T follicular helper cell (primary cell): ENCODE measurements at regions not wholly inside any gene's neighbourhood (a gene's known extent, or its start where the extent isn't known, plus 50 kb on each side); places are given as distances from the start of the nearest gene placed in this dataset.

Source experiments
- DNase-seq: peaks from one replicate; pipeline ENCODE4 v3.0.0-alpha.2; 2020; ENCODE audit warnings: low read depth

DNA sequence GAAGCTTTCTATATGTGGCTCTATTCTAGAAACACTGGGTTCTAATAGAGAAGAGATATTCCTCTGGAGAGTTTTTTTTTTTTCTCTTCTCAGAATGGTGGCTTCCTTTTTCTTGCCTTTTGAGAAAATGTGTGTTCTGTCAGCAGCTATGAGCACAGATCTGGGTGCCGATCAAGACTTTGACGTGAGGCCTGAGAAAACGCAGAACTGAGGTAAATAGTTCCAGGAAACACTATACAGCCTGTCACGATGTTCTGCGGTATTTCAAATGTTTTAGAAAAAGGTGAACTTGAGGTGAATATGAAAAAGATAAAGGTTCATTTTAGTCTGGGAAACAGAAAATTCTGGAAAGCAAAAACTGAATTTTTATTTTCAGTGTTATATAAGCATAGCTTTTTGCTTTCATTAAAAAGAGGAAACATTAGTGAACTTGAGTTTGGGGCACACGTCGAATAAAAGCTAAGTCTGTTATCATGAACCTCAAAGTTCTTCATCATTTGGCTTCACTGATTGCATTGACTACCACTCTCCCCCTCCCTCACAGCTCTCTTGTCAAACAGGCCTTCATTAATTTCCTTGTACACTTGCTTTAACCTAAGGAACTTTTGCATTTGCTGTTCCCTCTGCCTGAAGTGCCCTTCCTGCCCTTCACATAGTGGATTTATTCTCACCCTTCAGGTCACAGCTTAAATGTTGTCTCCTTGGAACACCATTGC, 265.1 kb downstream of the NFKBIZ start:
- DNase-seq = peak; percentile 14

DNA sequence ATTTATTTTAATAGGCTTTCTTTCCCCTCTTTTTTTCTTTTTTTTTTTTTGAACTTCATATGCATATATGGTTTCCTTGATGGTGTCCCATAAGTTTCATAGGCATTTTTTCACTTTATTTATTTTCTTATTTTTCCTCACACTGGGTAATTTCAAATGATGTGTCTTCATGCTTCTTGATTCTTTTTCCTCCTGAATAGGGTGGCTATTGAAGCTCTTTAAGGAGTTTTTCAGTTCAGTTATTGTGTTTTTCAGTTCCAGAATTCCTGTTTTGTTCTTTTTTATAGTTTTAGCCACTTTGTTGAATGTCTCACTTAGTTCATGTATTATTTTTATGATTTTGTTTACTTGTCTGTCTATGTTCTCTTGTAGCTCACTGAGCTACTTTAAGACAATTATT, 273.2 kb downstream of the NFKBIZ start:
- no peak for DNase-seq

DNA sequence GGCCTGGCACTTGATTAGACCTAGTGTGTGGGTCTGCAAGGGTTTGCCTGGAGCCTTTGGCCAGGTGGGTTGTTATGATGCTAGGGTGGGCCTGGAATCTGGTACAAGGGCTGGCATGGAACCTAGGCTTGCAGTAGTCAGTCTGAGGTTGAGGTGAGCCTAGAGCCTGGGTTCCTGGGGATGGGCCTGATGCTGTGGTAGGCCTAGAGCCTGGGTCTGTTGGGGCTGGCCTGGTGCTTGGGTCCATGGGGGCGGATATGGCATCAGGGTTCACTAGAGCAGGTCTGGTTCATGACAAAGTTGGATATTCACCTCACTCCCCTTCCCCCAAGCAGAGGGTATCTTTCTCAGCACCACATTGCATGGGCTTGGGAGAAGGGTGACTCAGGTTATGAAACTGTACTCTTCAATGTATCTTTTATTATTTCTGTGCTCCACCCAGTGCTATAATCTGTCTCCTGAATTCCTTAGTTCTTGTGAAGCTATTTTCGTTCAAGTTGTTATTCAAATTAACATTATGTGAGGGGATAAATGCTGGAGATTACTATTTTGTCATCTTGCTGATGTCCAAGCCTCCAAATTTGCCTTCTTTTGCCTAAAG, 274.4 kb downstream of the NFKBIZ start:
- no peak for DNase-seq

DNA sequence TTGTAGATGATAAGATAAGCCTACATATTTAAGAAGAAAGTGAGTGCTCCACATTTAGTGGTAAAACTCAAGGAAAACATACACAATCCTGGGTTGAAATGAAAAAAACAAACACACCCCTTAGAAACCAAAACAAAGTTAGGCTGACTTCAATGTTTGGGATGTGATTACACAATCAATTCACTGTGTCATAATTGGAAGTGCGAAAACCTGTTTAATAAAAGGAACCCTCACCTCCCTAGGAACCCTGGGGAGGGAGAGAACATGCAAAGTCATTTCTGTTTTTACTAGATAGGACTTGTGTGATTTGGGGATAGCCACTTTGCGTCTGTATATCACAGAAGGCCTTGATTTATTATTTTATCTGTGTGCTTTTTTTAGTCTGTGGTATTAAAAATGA, 275.0 kb downstream of the NFKBIZ start:
- no peak for DNase-seq

GRCh38 chr3:102124704-102125103, 275.4 kb downstream of the NFKBIZ start:
- no peak for DNase-seq

- DNase-seq = no peak
Measured at GRCh38 chr3:102125197-102125993, 276.1 kb downstream of the NFKBIZ start.

DNA sequence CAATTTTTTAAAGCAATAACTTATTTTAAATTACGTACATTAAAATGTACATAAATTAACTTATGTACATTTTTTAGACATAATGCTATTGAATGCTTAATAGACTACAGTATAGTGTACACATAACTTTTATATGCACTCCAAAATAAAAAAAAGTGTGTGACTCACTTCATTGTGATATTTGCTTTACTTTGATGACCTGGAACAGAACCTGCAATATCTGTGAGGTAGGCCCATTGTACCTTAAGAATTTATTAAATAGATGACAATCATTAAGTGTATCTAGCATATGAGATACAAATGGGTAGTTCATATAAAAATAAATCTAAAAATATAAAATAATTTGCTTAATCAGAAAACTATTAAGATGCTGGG, 276.7 kb downstream of the NFKBIZ start:
- DNase-seq = no peak

DNA sequence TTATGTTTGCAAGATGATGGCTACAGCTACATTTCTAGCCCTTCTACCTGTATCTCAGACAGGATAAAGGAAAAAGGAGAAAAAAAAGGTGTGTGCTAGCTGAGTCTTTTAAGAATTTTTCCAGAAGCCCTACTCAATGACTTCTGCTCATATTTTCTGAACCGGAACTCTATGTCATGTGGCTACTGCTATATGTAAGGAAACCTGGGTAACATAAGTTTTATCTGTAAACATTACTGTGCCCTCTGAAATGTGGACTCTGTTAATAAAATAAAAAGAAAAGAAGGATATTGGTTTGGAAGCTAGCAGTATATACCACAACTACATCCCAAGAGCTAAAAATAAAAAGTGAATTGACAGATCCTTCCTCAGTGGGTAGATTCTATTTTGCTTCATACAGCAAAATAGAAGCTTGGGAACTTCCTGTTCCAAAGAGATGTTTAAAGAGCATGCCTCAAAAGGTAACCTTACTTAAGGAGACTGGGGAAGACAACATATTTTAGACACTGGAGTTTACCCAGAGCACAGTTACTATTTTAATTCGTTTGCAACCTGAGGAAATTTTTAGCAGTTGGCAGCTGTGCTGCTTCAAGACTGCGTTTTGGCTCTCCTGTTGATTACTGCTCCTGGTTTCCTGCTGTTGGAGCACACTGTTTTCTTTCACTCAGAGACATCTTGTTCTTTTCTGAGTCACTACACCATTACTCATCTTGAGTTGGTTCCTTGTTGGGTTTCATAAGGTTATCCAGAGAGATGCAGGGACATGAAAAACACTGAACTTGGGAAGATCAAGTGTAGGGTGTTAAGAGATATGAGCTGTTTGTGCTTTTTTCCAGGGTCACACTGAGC, 280.7 kb downstream of the NFKBIZ start:
- no peak for DNase-seq

GRCh38 chr3:102132370-102132769, 283.1 kb downstream of the NFKBIZ start:
- DNase-seq = no peak

DNA sequence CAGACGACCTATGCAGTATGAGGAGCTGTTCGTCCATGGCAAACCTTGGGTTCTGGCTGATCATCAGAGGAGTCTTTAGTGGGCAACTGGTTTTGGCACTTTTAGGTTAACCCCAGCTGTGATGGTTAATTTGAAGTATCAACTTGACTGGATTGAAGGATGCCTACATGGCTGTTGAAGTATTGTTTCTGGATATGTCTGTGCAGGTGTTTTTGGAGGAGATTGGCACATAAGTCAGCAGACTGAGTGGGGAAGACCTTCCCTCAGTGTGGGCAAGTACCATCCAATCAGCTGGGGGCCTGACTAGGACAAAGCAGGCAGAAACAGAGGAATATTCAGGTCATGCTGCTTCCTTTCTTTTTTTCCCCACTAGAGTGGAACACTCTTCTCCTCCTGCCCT, 284.1 kb downstream of the NFKBIZ start:
- DNase-seq = no peak

DNA sequence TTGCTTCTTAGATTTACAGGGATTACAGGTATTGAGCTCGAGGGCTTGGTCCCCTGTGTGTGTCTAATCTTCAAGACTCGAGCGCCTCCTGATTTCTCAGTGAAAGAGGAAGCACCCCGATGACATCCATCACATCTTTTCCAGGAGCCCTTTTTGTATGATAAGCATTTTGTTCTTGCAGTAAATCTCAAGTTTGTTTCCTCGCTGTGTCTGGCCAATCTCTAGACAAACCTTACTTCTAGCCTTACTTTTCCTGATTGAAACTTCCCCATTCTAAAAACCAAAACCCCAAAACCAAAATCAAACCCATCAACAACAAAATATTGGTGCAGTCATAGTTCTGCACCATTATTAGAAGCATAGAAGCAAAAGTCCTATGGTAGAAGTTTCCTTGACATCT, 286.0 kb downstream of the NFKBIZ start:
- no peak for DNase-seq

GRCh38 chr3:102136183-102136582, 286.9 kb downstream of the NFKBIZ start:
- no peak for DNase-seq

GRCh38 chr3:102140116-102140515, 290.8 kb downstream of the NFKBIZ start:
- no peak for DNase-seq

GRCh38 chr3:102141096-102141927, 292.0 kb downstream of the NFKBIZ start:
- DNase-seq = no peak

- DNase-seq = no peak
Measured at GRCh38 chr3:102141928-102142239, 292.6 kb downstream of the NFKBIZ start.

DNA sequence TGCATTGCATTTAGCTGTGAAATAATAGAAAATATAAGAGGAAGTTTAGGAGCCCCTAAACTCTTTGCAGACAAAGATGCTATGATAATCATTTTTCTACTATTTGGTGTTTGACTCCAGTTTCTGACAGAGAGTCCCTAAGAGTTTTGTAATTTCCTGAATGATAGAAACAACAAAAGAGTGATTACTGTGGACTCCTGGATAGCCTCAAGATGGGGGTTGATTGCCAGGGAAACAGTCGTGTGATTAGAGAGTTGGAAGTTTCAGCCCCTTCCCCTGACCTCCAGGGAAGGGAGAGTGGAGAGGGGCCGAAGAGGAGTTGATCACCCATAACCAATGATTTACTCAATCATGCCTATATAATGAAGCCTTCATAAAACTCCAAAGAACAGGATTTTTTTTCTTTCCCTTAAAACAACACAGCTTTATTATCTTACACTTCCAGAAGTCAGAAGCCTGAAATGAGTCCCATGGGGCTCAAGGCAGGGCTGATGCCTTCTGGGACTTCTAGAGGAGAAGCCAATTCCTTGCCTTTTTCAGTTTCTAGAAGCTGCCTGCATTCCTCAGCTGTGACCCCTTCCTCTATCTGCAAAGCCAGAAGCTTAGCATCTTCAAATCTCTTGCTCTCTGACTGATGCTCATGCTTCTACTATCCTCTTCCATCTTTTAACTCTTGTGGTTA, 292.3 kb upstream of the ZPLD1 start:
- no peak for DNase-seq

GRCh38 chr3:102143536-102143935, 291.3 kb upstream of the ZPLD1 start:
- no peak for DNase-seq

DNA sequence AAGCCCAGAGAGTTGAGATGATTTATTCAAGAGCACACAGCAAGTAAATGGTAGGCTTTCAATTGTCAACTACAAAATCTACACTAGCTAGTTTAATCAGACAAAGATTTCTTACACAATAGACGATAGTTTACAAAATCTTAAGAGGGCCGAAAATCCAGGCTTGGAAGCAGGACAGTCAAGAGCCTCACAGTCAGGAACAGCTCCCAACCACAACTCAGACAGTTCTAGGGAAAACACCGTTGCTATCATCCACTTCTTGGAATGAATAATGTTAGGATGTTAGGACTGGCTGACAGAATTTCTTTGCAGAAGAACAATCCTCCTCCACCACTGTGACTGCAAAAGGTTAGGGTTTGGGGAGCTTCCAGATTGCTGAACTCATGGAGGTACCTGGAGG, 290.8 kb upstream of the ZPLD1 start:
- DNase-seq = no peak

DNA sequence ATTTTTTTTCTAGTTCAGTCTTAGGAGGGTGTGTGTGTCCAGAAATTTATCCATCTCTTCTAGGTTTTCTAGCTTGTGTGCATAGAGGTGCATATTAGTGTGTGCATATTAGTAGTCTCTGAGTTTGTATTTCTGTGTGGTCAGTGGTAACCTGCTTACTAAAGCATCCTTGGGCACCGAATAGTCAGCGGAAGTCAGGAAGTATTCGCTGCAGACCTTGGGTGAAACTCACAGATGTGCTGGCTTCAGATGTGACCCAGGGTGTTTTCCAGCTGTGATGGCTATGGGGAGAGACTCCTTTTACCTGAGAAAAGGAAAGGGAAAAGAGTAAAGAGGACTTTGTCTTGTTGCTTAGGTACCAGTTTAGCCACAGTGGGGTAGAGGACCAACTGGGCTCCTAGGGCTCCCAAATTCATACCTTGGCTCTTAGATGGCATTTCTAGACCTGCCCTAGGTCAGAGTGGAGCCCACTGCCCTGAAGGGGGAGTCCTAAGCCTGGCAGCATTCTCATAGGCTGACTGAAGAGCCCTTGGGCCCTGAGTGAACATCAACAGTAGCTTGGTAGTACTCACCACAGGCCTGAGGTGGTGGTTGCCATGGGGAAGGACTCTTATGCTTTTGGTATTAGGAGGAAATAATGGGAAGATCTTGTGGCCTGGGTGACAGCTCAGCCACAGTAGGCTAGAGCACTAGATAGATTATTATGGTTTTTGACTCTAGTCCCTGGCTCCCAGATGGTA, 286.0 kb upstream of the ZPLD1 start:
- DNase-seq = no peak

DNA sequence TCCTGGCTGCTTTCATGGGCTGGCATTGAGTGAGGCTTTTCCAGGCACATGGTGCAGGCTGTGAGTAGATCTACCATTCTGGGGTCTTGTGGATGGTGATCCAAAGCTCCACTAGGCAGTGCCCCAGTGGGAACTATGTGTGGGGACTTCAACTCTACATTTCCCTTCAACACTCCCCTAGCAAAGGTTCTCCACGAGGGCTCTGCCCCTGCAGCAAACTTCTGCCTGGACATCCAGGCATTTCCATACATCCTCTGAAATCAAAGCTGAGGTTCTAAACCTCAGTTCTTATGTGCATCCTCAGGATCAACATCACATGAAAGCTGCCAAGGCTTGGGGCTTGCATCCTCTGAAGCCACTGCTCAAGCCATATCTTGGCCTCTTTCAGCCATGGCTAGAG, 282.9 kb upstream of the ZPLD1 start:
- no peak for DNase-seq
